Mucosa of rectum (tissue), 2 donors: ENCODE measurements at regions not wholly inside any gene's neighbourhood (a gene's known extent, or its start where the extent isn't known, plus 50 kb on each side); places are given as distances from the start of the nearest gene placed in this dataset.
A peak's percentile ranks its signal among the peaks of the same experiment; 100 is the strongest.

Experiments
- H3K27ac ChIP-seq, 2 donors: one replicate each; pipeline ENCODE4 v1.7.0; 2013; ENCODE audit warnings: inconsistent platforms in 2 of 2, low read depth in 2 of 2, low read length in 2 of 2
- H3K27me3 ChIP-seq, 2 donors: one replicate each; pipeline ENCODE4 v1.7.0; 2013; ENCODE audit warnings: low read length in 2 of 2; ENCODE audit not compliant: control insufficient read depth in 2 of 2, insufficient read depth in 2 of 2
- H3K36me3 ChIP-seq, 2 donors: one replicate each; pipeline ENCODE4 v1.7.0; 2013; ENCODE audit warnings: low read length in 2 of 2; ENCODE audit not compliant: control insufficient read depth in 2 of 2, insufficient read depth in 2 of 2
- H3K4me1 ChIP-seq, 2 donors: one replicate each; pipeline ENCODE4 v1.7.0; 2013; ENCODE audit warnings: low read length in 2 of 2, mild to moderate bottlenecking in 1 of 2; ENCODE audit not compliant: control insufficient read depth in 2 of 2, insufficient read depth in 2 of 2
- H3K4me3 ChIP-seq, 2 donors: one replicate each; pipeline ENCODE4 v1.7.0; 2013; ENCODE audit warnings: low read length in 2 of 2
- H3K9ac ChIP-seq, 2 donors: one replicate each; pipeline ENCODE4 v1.7.0; 2013; ENCODE audit warnings: low read length in 2 of 2, low read depth in 1 of 2, mild to moderate bottlenecking in 1 of 2
- H3K9me3 ChIP-seq, 2 donors: one replicate each; pipeline ENCODE4 v1.7.0; 2013; ENCODE audit warnings: low read length in 2 of 2; ENCODE audit not compliant: control insufficient read depth in 2 of 2
- donor health status: healthy.
- donor health status: Normal muscosa, but diverticular disease.

- no peaks in the 10 kb centered on the region for H3K4me1 ChIP-seq
- no peak overlapping the region for H3K9ac ChIP-seq
- H3K27me3 ChIP-seq = no peaks in the 10 kb centered on the region
- H3K4me3 ChIP-seq = no peak overlapping the region
- H3K36me3 ChIP-seq = no peaks in the 10 kb centered on the region
- no peaks in the 10 kb centered on the region for H3K9me3 ChIP-seq
- no peak overlapping the region for H3K27ac ChIP-seq
Measured at GRCh38 chr13:26456650-26457049, 100.8 kb upstream of the WASF3 start.

GRCh38 chr13:26457212-26457611, 100.3 kb upstream of the WASF3 start:
- Histone ChIP-seq H3K27me3 (no peaks in the 10 kb centered on the region), H3K9me3 (no peaks in the 10 kb centered on the region), H3K36me3 (no peaks in the 10 kb centered on the region), H3K9ac (no peak overlapping the region), H3K4me1 (no peaks in the 10 kb centered on the region), H3K4me3 (no peak overlapping the region), H3K27ac (no peak overlapping the region)

GRCh38 chr13:26458196-26458749, 99.2 kb upstream of the WASF3 start:
- Histone ChIP-seq H3K36me3 (no peaks in the 10 kb centered on the region), H3K4me1 (no peaks in the 10 kb centered on the region), H3K27me3 (no peaks in the 10 kb centered on the region), H3K9me3 (no peaks in the 10 kb centered on the region), H3K9ac (no peak overlapping the region), H3K27ac (no peak overlapping the region), H3K4me3 (no peak overlapping the region)

- Histone ChIP-seq H3K9ac (no peak overlapping the region), H3K4me1 (no peaks in the 10 kb centered on the region), H3K27ac (peak overlapping the region in 1 of 2 donors; percentile 21), H3K36me3 (no peaks in the 10 kb centered on the region), H3K27me3 (no peaks in the 10 kb centered on the region), H3K9me3 (no peaks in the 10 kb centered on the region), H3K4me3 (no peak overlapping the region)
Measured at GRCh38 chr13:26459276-26460131, 98.0 kb upstream of the WASF3 start.

- Histone ChIP-seq H3K9ac (no peak overlapping the region), H3K4me3 (no peak overlapping the region), H3K36me3 (no peaks in the 10 kb centered on the region), H3K27me3 (no peaks in the 10 kb centered on the region), H3K27ac (no peak overlapping the region), H3K4me1 (no peaks in the 10 kb centered on the region), H3K9me3 (no peaks in the 10 kb centered on the region)
Measured at GRCh38 chr13:26460648-26461047, 96.8 kb upstream of the WASF3 start.

- H3K4me1 ChIP-seq = no peaks in the 10 kb centered on the region
- H3K9me3 ChIP-seq = no peaks in the 10 kb centered on the region
- peaks cover 0 to under 1% of the 10 kb centered on the region in 2 donors for H3K27me3 ChIP-seq
- H3K27ac ChIP-seq = no peak overlapping the region
- no peak overlapping the region for H3K9ac ChIP-seq
- H3K36me3 ChIP-seq = no peaks in the 10 kb centered on the region
- no peak overlapping the region for H3K4me3 ChIP-seq
Measured at GRCh38 chr13:26463296-26463695, 94.2 kb upstream of the WASF3 start.

- H3K4me3 ChIP-seq = no peak overlapping the region
- H3K4me1 ChIP-seq = no peaks in the 10 kb centered on the region
- H3K9me3 ChIP-seq = no peaks in the 10 kb centered on the region
- no peaks in the 10 kb centered on the region for H3K36me3 ChIP-seq
- peaks cover 0 to 3% of the 10 kb centered on the region in 2 donors for H3K27me3 ChIP-seq
- H3K27ac ChIP-seq = no peak overlapping the region
- H3K9ac ChIP-seq = no peak overlapping the region
Measured at GRCh38 chr13:26463848-26464247, 93.6 kb upstream of the WASF3 start.

- no peak overlapping the region for H3K9ac ChIP-seq
- H3K27ac ChIP-seq = no peak overlapping the region
- no peak overlapping the region for H3K4me3 ChIP-seq
- H3K36me3 ChIP-seq = no peaks in the 10 kb centered on the region
- H3K9me3 ChIP-seq = no peaks in the 10 kb centered on the region
- peaks cover 0 to 3% of the 10 kb centered on the region in 2 donors for H3K27me3 ChIP-seq
- no peaks in the 10 kb centered on the region for H3K4me1 ChIP-seq
Measured at GRCh38 chr13:26465514-26465913, 92.0 kb upstream of the WASF3 start.

- Histone ChIP-seq H3K9ac (no peak overlapping the region), H3K4me3 (no peak overlapping the region), H3K27ac (no peak overlapping the region), H3K27me3 (peaks cover 0 to 3% of the 10 kb centered on the region in 2 donors), H3K4me1 (no peaks in the 10 kb centered on the region), H3K9me3 (no peaks in the 10 kb centered on the region), H3K36me3 (no peaks in the 10 kb centered on the region)
Measured at GRCh38 chr13:26465954-26466353, 91.5 kb upstream of the WASF3 start.

GRCh38 chr13:26468265-26468801, 89.2 kb upstream of the WASF3 start:
- Histone ChIP-seq H3K4me1 (no peaks in the 10 kb centered on the region), H3K4me3 (no peak overlapping the region), H3K27ac (no peak overlapping the region), H3K9me3 (no peaks in the 10 kb centered on the region), H3K36me3 (no peaks in the 10 kb centered on the region), H3K9ac (no peak overlapping the region), H3K27me3 (peaks cover 0 to 3% of the 10 kb centered on the region in 2 donors)
